GM12878 (cell line): ENCODE measurements at regions not wholly inside any gene's neighbourhood (a gene's known extent, or its start where the extent isn't known, plus 50 kb on each side); places are given as distances from the start of the nearest gene placed in this dataset.

Experiments
- ATAC-seq: fragments of 200-7000 bp; cut with Tn5 transposase; 3 replicates; pipeline ENCODE4 v1.9.1; 2020; ENCODE audit warnings: mild to moderate bottlenecking, moderate library complexity
- BruUV-seq: library from RNA; stranded (reverse); fragments of 400-500 nt; replicated peaks from 2 replicates; lab custom pipeline; 2021; lab: Mats Ljungman, UMichigan
- CTCF ChIA-PET: fragments of 300-600 bp; sonication (Branson Sonifier 250); formaldehyde crosslinking; extraction: SDS; loops from one replicate; lab custom pipeline; 2021; ENCODE audit warnings: inconsistent platforms; lab: Yijun Ruan, JAX
- POLR2A ChIA-PET: fragments of 350-600 bp; formaldehyde crosslinking; extraction: SDS; loops from one replicate; lab custom pipeline; 2021; ENCODE audit warnings: inconsistent platforms; lab: Charles Lee
- RAD21 ChIA-PET: fragments of 300-600 bp; sonication (Branson Sonifier 250); formaldehyde crosslinking; loops from one replicate; lab custom pipeline; 2023; ENCODE audit warnings: antibody characterized with exemption; ENCODE audit not compliant: unreplicated experiment; lab: Charles Lee
- SMC1A ChIA-PET: fragments of 300-600 bp; sonication (Branson Sonifier 250); formaldehyde crosslinking; loops from one replicate; lab custom pipeline; 2023; ENCODE audit not compliant: unreplicated experiment, uncharacterized antibody; lab: Charles Lee
- DNase-seq: peaks from one replicate; pipeline ENCODE4 v3.0.0-alpha.2; 2011; ENCODE audit warnings: low read depth, low spot score
- FAIRE-seq: peaks from 3 replicates; lab custom pipeline; 2011; peaks lifted over from hg19 to GRCh38; lab: Jason Lieb, UNC
- H2AFZ ChIP-seq: 2 replicates; pipeline ENCODE4 v1.6.0; 2011; ENCODE audit warnings: low read depth, low read length, control low read depth; ENCODE audit not compliant: control insufficient read depth
- H3K27ac ChIP-seq: 2 replicates; pipeline ENCODE4 v1.5.1; 2011; ENCODE audit warnings: control low read depth; ENCODE audit not compliant: control insufficient read depth, insufficient read depth
- H3K27me3 ChIP-seq, 2 experiments: replicated peaks in 1 of 2; 2 replicates each; pipeline versions ENCODE4 v1.6.0 to v1.6.1; 2011; ENCODE audit warnings: low read length in 1 of 2; ENCODE audit not compliant: control insufficient read depth in 2 of 2, insufficient read depth in 2 of 2
- H3K36me3 ChIP-seq, 2 experiments: 2 replicates each; pipeline ENCODE4 v1.5.1; 2011; ENCODE audit warnings: low read length in 1 of 2; ENCODE audit not compliant: control insufficient read depth in 2 of 2, insufficient read depth in 2 of 2
- H3K4me1 ChIP-seq: 2 replicates; pipeline ENCODE4 v1.6.1; 2011; ENCODE audit warnings: mild to moderate bottlenecking, low read length, moderate library complexity, mixed read lengths; ENCODE audit not compliant: control insufficient read depth, insufficient read depth
- H3K4me2 ChIP-seq: 2 replicates; pipeline ENCODE4 v1.6.0; 2011; ENCODE audit warnings: control low read depth; ENCODE audit not compliant: control insufficient read depth, insufficient read depth
- H3K4me3 ChIP-seq: fragments of 200-600 bp; sonication (generic); 2 replicates; pipeline ENCODE4 v1.5.1; 2016
- H3K79me2 ChIP-seq: 2 replicates; pipeline ENCODE4 v1.6.0; 2011; ENCODE audit warnings: low read length; ENCODE audit not compliant: control insufficient read depth, insufficient read depth
- H3K9ac ChIP-seq: 2 replicates; pipeline ENCODE4 v1.8.0; 2011; ENCODE audit warnings: low read length, control low read depth, mixed read lengths; ENCODE audit not compliant: control insufficient read depth, insufficient read depth
- H3K9me3 ChIP-seq: replicated peaks from 3 replicates; pipeline ENCODE4 v1.5.1; 2011; ENCODE audit warnings: mild to moderate bottlenecking, low read length; ENCODE audit not compliant: control insufficient read depth, insufficient read depth
- H4K20me1 ChIP-seq: 2 replicates; pipeline ENCODE4 v1.6.0; 2011; ENCODE audit not compliant: control insufficient read depth, insufficient read depth
- CBX5 ChIP-seq: sonication (generic); IDR thresholded peaks from 2 replicates; pipeline ENCODE4 v1.6.1; 2016; ENCODE audit warnings: low read depth, moderate library complexity, mild to moderate bottlenecking, inconsistent platforms
- IRF4 ChIP-seq: IDR thresholded peaks from 2 replicates; pipeline ENCODE4 v1.6.1; 2011; ENCODE audit warnings: low read depth, low read length
- NFXL1 ChIP-seq: fragments of 450-650 bp; IDR thresholded peaks from 2 replicates; pipeline ENCODE4 v1.6.1; 2017; ENCODE audit warnings: antibody characterized with exemption, mild to moderate bottlenecking, borderline replicate concordance
- TBL1XR1 ChIP-seq: IDR thresholded peaks from 2 replicates; pipeline ENCODE4 v1.6.1; 2012; ENCODE audit warnings: low read depth, low read length, improper control_type of control experiment
- WGBS: methylation state at CpG from one replicate; pipeline ENCODE4 v1.1.6; 2016; ENCODE audit warnings: low lambda C conversion rate; ENCODE audit not compliant: insufficient replicate concordance, insufficient coverage; ENCODE audit errors: missing lambda C conversion rate; 5-methylcytosine and 5-hydroxymethylcytosine counted together
- in situ Hi-C: fragments of 300-500 bp; cut with MboI; formaldehyde crosslinking; loops from 9 replicates; pipeline ENCODE4 v1.14.3; 2018; ENCODE audit warnings: mixed read lengths
- intact Hi-C: fragments of 100-400 bp; cut with micrococcal nuclease; formaldehyde crosslinking; loops from one replicate; pipeline ENCODE4 v1.14.2; 2022; ENCODE audit not compliant: unreplicated experiment
- TF ChIP-seq, protein P1 (sequence below): fragments of 450-650 bp; IDR thresholded peaks from 2 replicates; pipeline ENCODE4 v1.6.1; 2017; ENCODE audit warnings: mild to moderate bottlenecking, moderate library complexity

DNA sequence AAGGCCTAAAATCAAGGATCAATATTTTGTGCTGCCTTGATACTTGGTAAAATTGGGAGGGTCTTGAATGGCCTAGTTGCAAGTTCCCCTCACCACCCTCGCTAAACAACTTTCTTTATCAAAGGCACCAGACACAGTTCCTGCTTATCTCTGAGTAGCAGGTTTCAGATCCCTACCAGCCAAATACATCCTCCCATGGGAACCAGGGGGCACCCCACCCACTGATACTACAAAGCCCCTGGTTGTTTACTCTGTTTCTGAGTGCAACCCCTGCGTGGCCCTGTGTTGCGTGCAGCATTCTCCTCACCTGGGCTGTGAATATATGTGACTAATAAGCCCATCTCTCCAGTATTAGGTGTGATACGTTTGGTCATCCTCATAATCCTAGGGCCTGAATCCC lies 314.9 kb downstream of the DRD1 start:
- intact Hi-C loops: no loop called here
- no peaks in the 10 kb centered on the region for H3K79me2 ChIP-seq
- no peak overlapping the region for H3K4me3 ChIP-seq
- CTCF ChIA-PET: no interaction called here
- BruUV-seq: no TSS peak
- RAD21 ChIA-PET: no interaction called here
- WGBS: 0% methylated on average over 4 of the region's 4 CpGs
- POLR2A ChIA-PET: no interaction called here
- H2AFZ ChIP-seq: no peak overlapping the region
- DNase-seq (no peak), FAIRE-seq (no peak), ATAC-seq (no peak)
- TF ChIP-seq CBX5: no peak
- TF ChIP-seq NFXL1: no peak
- no peak overlapping the region for H3K4me2 ChIP-seq
- H3K9ac ChIP-seq: no peak overlapping the region
- no peaks in the 10 kb centered on the region for H4K20me1 ChIP-seq
- no peaks in the 10 kb centered on the region for H3K27me3 ChIP-seq
- H3K4me1 ChIP-seq: no peaks in the 10 kb centered on the region
- SMC1A ChIA-PET: no interaction called here
- H3K36me3 ChIP-seq: no peaks in the 10 kb centered on the region
- in situ Hi-C loops: no loop called here
- H3K27ac ChIP-seq: no peak overlapping the region
- no peaks in the 10 kb centered on the region for H3K9me3 ChIP-seq

DNA sequence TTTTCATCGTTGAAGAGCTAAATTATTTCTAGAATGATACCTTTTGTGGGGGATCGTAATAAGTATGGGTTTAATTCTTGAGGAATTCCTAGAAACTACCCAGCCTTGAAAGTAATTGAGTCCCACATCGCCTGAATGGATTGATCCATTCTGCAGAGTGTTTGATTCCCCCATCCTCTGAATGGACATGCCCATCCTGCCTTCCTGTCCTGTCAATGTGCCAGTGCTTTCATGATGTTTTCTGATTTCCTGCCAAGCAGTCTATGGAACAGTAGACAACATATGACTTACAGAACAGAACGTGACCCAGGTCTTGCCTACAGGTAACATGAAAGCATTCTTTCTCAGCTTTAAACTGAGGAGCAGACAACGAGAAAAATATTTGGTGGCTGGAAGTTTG lies 319.2 kb downstream of the DRD1 start:
- intact Hi-C loops (no loop called here), in situ Hi-C loops (no loop called here)
- ChIA-PET POLR2A (no interaction called here), RAD21 (no interaction called here), CTCF (no interaction called here), SMC1A (no interaction called here)
- FAIRE-seq (no peak), DNase-seq (no peak), ATAC-seq (no peak)
- 2% methylated on average over 5 of the region's 5 CpGs for WGBS
- no peaks in the 10 kb centered on the region; the same call in 1 of the 2 replicates for H4K20me1 ChIP-seq
- no peak overlapping the region for H2AFZ ChIP-seq
- H3K9ac ChIP-seq: no peak overlapping the region
- no peaks in the 10 kb centered on the region for H3K4me1 ChIP-seq
- H3K27me3 ChIP-seq: no peaks in the 10 kb centered on the region
- H3K79me2 ChIP-seq: no peaks in the 10 kb centered on the region
- H3K4me2 ChIP-seq: no peak overlapping the region
- no TSS peak for BruUV-seq
- no peak overlapping the region for H3K4me3 ChIP-seq
- TF ChIP-seq, protein P1, sequence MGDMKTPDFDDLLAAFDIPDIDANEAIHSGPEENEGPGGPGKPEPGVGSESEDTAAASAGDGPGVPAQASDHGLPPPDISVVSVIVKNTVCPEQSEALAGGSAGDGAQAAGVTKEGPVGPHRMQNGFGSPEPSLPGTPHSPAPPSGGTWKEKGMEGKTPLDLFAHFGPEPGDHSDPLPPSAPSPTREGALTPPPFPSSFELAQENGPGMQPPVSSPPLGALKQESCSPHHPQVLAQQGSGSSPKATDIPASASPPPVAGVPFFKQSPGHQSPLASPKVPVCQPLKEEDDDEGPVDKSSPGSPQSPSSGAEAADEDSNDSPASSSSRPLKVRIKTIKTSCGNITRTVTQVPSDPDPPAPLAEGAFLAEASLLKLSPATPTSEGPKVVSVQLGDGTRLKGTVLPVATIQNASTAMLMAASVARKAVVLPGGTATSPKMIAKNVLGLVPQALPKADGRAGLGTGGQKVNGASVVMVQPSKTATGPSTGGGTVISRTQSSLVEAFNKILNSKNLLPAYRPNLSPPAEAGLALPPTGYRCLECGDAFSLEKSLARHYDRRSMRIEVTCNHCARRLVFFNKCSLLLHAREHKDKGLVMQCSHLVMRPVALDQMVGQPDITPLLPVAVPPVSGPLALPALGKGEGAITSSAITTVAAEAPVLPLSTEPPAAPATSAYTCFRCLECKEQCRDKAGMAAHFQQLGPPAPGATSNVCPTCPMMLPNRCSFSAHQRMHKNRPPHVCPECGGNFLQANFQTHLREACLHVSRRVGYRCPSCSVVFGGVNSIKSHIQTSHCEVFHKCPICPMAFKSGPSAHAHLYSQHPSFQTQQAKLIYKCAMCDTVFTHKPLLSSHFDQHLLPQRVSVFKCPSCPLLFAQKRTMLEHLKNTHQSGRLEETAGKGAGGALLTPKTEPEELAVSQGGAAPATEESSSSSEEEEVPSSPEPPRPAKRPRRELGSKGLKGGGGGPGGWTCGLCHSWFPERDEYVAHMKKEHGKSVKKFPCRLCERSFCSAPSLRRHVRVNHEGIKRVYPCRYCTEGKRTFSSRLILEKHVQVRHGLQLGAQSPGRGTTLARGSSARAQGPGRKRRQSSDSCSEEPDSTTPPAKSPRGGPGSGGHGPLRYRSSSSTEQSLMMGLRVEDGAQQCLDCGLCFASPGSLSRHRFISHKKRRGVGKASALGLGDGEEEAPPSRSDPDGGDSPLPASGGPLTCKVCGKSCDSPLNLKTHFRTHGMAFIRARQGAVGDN: no peak
- TF ChIP-seq IRF4: no peak
- TF ChIP-seq TBL1XR1: no peak
- TF ChIP-seq, all 136 proteins: peak for 0
- H3K27ac ChIP-seq: no peak overlapping the region
- no peaks in the 10 kb centered on the region for H3K36me3 ChIP-seq
- no peaks in the 10 kb centered on the region for H3K9me3 ChIP-seq
